ENCODE measurements at regions not wholly inside any gene's neighbourhood (a gene's known extent, or its start where the extent isn't known, plus 50 kb on each side); places are given as distances from the start of the nearest gene placed in this dataset.
"Not testable (repeated sequence)": the region's sequence is repeated elsewhere in the genome, so short reads cannot be mapped to it uniquely, and the experiment has no call there.

DNA sequence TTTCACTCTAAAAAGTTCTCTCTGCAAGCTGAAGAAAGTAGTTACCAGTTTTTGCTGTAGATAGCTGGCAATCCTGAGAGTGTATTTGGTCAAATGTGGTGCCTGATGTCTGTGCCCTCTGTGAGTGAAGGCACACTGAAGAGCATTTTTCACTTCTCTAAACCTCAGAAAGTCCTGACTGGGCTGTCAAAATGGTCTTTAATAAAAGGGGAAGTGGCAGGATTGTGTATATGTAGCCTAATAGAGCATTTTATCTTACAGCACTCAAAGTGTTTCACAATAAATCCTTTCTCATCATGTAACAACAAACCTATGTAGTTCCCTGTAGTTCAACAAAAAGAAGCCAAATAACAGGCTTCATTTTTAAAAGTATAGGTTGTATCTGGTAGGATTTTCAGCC, 1552.3 kb upstream of the SLC39A10 start:
- DNase-seq (ENCODE audit: low read depth): no peak

DNA sequence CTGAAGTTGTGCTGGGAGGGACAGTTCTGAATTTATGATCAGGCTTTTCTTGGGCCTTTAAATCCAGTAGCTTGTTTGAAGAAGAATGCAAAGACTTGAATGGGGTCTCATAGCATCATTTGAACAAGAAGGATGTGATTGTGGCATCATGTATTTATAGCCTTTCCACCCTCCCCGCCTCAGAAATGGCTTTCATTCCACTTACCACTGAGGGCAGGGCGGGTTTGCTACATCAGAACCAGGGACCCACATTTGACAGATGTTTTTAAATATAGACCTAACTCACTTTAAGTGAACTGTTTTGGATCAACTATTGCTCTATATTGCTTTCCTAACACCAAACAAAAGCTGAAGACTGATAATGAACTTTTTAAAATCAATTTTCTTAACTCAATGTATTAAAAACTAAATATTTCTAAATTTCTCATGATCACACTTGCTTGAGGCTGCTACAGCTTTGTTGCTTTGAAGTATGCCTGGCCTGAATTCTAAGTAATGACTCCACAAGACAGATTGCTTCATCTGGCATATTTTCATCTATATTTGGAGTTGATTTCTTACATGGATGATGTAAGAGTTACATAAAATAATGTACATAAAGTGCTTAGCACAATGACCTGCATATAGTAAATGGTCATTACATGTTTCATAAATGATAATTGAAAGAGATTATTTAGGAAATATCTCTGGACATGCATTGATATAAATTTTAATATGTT, 1552.9 kb upstream of the SLC39A10 start:
- no peak for DNase-seq (ENCODE audit: low read depth)

DNA sequence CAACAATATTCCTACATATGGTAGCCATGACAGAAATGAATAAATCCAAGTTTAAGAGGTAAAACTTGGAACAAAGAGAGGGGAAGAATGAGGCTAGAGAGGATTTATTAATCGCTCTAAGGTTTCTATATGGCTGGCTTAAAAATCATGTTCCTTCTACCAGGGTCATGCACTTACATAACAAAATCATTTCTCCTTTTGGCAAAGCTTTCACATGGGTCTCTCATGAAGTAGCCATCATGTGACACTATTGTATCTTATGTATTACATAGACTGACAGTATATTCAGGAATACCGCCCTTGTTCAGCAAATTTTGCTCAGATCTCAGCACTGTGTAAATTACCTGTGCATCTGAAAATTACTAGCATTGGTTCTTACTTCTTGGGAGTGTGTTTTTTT, 1554.5 kb upstream of the SLC39A10 start:
- no peak for DNase-seq (ENCODE audit: low read depth)

DNA sequence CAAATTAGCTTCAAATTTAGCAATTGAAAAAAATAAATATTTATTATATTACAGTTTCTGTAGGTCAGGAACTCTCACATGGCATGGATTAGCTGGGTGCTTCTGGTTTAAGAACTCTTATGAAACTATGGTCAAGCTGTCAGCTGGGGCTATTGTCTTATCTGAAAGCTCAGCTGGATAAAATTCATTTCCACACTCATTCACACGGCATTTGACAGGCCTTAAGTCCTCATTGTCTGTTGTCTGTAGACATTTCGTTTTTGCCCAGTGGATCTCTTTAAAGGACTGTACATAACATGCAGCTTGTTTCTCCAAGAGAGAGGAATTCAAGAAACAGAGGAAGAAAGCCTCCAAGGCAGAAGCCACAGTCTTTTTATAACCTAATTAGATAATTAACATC, 1556.8 kb upstream of the SLC39A10 start:
- no peak for DNase-seq (ENCODE audit: low read depth)

DNA sequence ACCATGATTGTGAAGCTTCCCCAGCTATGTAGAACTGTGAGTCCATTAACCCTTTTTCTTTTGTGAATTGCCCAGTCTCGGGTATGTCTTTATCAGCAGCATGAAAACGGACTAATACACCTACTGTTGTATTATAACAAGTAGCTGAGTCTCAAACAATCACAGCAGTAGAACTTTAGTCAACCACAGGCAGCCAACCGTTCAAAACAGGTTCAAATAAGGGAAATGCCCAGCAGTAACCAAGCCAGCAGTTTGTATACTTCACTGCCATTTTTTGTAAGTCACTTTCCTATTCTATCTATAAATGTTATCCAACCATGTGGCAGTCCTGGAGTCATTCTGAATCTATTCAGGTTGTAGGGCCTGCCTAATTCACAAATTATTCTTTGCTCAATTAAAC, 1560.6 kb upstream of the SLC39A10 start:
- no peak for DNase-seq (ENCODE audit: low read depth)

DNA sequence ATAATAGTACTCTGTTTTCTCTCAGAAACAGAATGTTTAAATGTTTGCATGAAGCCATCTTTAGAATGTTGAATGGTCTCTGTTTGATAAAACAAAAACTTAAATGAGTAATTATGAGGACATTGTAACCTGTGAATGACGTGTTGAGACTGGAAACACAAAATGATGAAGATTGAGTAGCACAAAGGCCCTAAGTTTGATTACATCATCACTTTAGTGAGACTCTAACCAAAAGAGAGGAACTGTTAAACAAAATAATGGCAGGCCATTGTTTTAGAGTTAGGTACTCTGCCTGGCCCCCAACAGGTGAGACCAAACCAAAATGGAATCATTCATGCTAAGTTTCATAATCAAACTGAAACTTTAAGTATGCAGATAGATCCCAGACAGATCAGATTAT, 1561.7 kb upstream of the SLC39A10 start:
- no peak for DNase-seq (ENCODE audit: low read depth)

DNA sequence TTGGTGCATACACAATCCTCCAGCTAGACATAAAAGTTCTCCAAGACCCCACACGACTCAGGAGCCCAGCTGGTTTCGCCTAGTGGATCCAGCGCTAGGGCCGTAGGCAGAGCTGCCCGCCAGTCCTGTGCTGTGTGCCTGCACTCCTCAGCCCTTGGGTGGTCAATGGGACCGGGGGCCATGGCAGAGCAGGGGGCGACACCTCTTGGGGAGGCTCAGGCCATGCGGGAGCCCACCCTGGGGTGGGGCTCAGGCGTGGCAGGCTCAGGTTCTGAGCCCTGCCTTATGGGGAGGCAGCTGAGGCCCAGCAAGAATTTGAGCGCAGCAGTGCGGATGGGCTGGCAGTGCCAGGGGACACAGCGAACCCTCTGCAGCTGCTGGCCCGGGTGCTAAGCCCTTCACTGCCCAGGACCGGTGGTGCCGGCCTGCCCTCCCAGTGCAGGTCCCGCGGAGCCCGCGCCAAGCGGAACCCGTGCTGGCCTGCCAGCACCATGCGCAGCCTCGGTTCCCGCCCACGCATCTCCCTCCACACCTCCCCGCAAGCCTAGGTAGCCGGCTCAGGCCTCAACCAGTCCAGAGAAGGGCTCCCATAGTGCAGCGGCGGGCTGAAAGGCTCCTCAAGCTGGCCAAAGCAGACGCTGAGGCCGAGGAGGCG, 1566.6 kb upstream of the SLC39A10 start:
- DNase-seq (ENCODE audit: low read depth): no peak

DNA sequence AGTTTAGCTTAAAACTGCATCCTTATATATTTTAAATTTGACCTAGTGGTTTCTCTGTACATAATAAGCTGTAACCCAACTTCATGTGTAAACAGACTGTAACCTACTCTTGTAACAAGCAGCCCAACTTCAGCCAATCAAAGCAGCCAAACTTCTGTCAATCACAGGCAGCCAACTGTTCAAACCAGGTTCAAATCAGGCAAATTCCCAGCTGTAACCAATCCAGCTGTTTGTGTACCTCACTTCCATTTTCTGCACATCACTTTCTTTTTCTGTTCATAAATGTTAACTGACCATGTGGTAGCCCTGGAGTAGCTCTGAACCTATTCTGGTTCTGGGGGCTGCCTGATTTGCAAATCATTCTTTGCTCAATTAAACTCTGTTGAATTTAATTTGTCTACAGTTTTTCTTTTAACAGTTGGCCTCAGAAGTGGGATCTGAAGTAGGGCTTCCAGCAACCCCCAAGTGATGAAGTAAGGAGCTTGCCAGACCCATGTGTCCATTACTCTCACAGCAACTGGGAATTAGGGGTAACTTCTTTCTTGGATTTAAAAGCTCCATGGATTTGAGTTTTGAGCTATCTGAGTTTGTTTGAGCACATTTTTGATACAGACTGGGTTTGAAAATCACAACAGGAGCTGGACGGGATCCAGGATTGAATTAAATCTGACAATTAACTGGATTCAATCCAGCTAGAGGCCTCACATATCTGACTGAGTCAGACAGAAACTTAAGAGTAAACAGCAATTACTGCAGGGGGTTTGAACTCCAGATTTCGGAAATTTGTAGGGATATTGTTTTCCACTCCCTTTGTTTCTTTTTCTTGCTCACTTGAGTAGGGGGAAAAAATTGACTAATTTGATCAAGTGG, 1569.7 kb upstream of the SLC39A10 start:
- DNase-seq (ENCODE audit: low read depth): no peak

DNA sequence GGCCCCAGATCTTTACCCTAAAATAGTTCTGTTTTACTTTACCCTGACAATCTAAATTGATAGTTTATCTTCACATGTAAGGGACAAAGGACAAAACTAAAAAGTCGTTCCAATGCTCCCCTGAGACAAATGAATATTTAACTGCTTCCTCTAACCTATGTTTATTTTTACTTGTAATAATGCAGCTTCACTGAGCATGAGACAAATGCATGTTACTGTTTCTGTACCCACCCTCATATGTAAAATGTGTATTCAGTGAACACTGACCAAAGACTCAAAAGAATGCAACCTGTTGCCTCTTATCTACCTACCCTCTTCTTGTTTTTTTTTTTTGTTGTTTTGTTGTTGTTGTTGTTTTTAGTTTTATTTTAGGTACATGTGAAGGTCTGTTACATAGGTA, 1570.9 kb upstream of the SLC39A10 start:
- no peak for DNase-seq (ENCODE audit: low read depth)

DNA sequence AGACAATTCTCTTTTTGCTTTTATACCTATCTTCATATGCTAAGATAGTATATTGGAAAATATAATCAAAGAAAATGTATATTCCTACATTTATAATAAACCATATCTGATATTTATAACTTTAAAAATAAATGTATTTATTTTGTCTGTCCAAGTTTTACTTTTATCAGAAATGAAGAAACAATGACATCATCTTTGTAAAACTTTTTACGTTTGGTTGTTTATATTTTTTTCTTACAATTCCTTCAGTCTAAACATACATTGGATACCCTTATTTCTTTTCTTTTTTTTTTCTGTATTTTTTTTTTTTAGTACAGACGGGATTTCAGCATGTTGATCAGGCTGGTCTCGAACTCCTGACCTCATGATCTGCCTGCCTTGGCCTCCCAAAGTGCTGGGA, 1577.0 kb upstream of the SLC39A10 start:
- no peak for DNase-seq (ENCODE audit: low read depth)

DNA sequence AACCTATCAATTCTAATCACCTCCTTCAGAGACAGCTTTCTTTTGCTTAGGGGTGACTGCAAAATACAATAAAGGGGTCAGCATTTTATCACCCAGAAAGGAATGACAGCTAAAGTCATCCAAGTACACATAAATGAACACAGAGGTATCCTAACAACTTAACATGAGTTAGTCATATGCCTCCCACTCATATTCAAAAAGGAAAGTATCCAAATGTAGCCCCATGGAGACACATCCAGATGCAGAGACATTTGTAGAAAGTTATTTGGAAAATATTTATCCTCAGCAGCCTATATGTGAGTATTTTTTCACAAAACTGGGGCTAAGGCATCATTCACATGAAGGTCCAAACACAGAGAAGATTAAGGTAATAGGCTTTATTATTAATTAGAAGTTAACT, 1579.7 kb upstream of the SLC39A10 start:
- no peak for DNase-seq (ENCODE audit: low read depth)

DNA sequence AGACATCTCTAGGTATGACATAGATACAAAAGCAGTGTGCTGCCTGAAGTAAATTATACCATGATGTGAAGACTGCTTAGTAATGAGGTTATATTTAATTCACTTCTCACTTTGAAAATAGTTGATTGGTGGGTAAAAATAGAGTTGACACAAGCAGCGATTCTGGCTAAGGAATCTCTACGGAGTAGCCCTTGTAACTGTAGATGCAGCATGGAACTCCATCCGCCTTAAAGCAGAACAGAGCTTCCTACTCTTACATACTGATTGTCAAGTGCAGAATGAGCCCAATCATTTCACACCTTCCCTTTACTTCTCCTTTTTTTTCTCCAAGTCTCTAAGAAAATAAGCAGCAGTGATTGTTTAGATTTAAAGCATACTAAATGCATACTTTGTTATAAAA, 1594.6 kb upstream of the SLC39A10 start:
- no peak for DNase-seq (ENCODE audit: low read depth)

DNA sequence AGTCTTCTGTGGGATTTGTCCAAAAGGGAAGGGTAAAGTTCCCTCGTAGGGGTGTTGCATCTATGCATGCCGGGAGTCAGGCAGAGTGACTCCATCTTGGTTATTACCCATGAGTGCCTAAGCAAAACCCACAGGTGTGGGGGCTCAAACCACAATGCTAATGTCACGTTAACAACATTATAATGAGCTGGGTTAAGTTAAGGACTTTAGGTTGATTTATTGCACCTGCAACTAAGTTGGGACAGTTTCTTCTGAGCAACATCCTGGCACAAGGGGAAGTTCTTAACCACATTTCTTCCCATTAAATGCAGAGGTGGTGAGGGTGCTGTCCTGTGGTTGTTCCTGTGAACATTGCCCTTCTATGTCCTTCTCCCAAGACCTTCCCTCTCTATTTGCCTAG, 1596.8 kb upstream of the SLC39A10 start:
- no peak for DNase-seq (ENCODE audit: low read depth)

DNA sequence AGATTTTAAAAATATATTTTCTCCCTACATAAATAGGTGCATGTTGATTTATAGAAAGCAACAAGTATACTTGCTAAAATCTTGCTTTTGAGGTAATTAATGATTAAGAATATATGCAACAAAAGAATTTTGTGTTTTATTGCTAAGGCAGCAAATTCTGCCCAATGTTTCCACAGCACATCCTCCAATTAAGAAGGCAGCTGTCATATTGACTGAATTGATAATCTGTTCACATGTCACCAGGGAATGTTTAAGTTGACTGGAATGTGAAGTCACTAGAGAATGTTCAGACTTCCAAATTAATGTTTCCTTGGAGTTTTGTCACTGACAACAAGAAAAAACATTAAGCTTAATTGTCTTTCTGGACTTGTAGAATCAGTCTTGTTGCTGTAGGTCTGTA, 1602.7 kb upstream of the SLC39A10 start:
- no peak for DNase-seq (ENCODE audit: low read depth)

DNA sequence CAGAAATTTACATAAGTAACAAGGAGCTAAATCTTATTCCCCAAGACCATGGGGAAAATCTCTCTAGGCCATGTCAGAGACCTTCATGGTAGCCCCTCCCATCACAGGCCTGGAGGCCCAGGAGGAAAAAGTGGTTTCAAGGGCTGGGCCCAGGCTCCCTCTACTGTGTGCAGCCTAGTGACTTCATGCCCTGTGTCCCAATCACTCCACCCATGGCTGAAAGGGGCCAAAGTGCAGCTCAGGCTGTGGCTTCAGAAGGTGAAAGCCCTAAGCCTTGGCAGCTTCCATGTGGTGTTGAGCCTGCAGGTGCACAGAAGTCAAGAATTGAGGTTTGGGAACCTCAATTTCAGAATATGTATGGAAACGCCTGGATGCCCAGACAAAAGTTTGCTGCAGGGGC, 1612.7 kb upstream of the SLC39A10 start:
- no peak for DNase-seq (ENCODE audit: low read depth)

DNA sequence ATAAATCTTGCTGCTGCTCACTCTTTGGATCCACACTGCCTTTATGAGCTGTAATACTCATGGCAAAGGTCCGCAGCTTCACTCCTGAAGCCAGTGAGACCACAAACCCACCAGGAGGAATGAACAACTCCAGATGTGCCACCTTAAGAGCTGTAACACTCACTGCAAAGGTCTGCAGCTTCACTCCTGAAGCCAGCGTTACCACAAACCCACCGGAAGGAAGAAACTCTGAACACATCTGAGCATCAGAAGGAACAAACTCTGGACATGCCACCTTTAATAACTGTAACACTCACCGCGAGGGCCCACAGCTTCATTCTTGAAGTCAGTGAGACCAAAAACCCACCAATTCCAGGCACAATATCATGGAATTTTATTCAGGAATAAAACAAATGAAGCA, 1635.9 kb upstream of the SLC39A10 start:
- DNase-seq (ENCODE audit: low read depth): not testable (repeated sequence)

DNA sequence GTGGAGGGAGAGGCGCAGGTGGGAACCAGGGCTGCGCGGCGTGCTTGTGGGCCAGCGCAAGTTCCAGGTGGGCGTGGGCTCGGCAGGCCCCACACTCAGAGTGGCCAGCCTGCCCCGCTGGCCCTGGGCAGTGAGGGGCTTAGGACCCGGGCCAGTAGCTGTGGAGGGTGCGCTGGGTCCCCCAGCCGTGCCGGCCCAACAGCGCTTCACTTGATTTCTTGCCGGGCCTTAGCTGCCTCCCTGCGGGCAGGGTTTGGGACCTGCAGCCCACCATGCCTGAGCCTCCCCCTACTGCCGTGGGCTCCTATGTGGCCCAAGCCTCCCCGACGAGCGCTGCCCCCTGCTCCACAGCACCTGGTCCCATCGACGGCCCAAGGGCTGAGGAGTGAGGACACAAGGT, 1636.9 kb upstream of the SLC39A10 start:
- no peak for DNase-seq (ENCODE audit: low read depth)

DNA sequence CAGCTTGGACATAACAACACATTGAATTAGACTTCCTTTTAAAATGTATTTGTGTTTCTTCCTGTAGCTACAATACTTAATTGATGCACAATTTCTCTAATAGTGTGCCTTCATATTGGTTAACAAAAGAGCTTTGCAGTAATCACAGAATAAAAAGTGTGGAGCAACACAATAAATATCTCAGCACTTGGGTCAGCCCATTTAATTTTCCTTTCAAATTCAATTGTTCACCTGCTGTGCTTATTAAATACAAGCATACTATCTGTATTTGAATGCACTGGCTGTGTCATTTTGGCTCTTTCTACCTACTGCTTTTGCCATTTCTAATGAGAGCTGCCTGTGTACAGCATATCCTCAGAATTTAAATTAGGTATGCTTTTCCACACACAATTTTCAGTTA, 1641.3 kb upstream of the SLC39A10 start:
- no peak for DNase-seq (ENCODE audit: low read depth)

DNA sequence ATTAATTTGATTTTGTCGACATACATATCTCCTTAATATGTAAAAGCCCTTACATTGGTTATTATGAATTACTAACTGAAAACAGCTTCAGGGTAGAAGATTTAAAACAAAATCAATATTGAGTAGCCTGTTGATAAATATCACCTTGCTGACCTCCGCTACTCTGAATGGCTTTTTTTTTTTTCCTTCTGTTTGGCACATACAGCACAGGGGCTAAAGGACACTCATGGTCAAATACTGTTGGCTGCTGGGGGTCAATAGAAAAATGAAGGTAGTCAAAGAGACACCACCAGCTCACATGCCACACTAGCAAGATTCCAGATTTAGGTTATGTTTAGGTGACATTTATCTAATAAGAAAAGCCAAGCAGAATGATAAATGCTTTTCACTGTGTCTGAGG, 1642.4 kb upstream of the SLC39A10 start:
- DNase-seq (ENCODE audit: low read depth): no peak

DNA sequence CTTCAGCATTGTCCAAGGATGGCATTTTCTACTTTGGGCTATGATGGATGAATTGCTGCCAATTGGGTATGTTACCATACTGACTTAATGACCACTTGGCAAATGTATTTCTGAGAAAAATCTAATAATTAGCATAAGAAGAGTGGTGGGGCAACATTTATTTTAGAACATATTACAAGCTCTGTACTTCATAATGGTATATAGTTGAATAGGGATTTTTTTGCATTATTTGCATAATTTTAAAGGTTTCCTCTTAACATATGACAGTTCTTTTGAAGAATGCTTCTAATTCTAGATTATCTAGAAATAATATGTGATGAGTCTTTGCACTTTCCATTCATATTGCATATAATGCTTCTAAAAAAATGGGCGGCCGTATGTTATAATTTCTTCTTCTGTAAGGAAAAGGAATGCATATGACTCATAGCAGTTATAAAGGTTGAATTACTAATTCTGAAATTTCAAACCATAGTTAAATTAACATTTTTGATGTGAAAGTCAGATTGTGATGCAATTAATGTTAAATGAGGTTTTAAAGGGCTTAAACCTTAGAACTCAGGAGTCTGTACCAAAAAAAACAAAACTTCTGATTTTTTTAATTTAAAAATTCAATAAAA, 1652.3 kb upstream of the SLC39A10 start:
- DNase-seq (ENCODE audit: low read depth): no peak

DNA sequence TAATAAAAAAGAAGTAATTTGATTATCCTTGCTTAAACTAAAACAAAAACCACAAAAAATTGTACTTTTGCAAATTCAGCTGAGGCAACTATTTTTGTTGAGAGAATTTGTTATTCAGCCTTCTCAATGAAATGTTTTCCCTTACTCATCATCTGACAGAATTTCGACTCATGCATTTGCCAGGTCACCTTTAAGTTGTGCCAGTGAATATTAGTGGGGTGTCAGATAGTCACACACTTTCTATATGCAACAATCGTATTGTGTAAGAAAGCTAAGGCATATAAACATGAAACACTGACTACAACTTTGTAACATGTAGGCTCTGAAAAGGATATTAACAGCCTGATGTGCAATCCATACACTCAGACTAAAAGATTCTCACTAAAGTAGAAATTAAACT, 1653.1 kb upstream of the SLC39A10 start:
- no peak for DNase-seq (ENCODE audit: low read depth)

DNA sequence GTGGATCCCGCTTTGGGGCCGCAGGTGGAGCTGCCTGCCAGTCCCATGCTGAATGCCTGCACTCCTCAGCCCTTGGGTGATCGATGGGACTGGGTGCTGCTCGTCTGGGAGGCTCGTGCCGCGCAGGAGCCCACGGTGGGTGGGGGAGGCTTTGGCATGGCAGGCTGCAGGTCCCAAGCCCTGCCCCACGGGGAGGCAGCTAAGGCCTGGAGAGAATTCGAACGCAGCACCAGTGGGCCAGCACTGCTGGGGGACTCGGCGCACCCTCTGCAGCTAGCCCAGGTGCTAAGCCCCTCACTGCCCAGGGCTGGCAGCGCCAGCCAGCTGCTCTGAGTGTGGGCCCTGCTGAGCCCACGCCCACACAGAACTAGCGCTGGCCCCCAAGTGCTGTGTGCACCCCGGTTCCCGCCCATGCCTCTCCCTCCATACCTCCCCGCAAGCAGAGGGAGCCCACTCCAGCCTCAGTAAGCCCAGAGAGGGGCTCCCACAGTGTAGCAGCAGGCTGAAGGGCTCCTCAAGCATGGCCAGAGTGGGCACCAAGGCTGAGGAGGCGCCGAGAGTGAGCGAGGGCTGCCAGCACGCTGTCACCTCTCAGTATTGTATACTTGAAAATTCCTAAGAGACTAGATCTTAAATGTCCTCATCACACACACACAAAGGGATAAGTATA, 1654.2 kb upstream of the SLC39A10 start:
- no peak for DNase-seq (ENCODE audit: low read depth)
